ENCODE measurements at regions not wholly inside any gene's neighbourhood (a gene's known extent, or its start where the extent isn't known, plus 50 kb on each side); places are given as distances from the start of the nearest gene placed in this dataset.

- CTCF ChIA-PET (ENCODE audit: partially characterized antibody), result no interaction called here
Observed at GRCh38 chr11:104372111-104372510, 208.2 kb upstream of the PDGFD start.

GRCh38 chr11:104370478-104370877 lies 206.5 kb upstream of the PDGFD start:
- no peaks in the 10 kb centered on the region for H3K4me1 Mint-ChIP-seq
- no peaks in the 10 kb centered on the region for H3K36me3 Mint-ChIP-seq
- no peaks in the 10 kb centered on the region for H3K27me3 Mint-ChIP-seq
- DNase-seq, result no peak
- Histone ChIP-seq H3K4me3 (ENCODE audit: low read length in 2 of 2) (no peak overlapping the region), H3K4me1 (ENCODE audit: insufficient read depth, low read length) (no peaks in the 10 kb centered on the region), H3K36me3 (ENCODE audit: insufficient read depth, low read length) (no peaks in the 10 kb centered on the region), H3K27me3 (ENCODE audit: insufficient read depth, low read length) (no peaks in the 10 kb centered on the region), H3K27ac (ENCODE audit: low read depth, low read length) (no peak overlapping the region), H3K9me3 (ENCODE audit: control insufficient read depth in 1 of 2, low read length in 2 of 2) (no peaks in the 10 kb centered on the region)
- H3K4me3 Mint-ChIP-seq, result no peak overlapping the region
- intact Hi-C loops (cut with micrococcal nuclease), result no loop called here
- H3K9me3 Mint-ChIP-seq, result peaks cover 0 to 2% (median 0%) of the 10 kb centered on the region in 8 donors
- ChIA-PET CTCF (ENCODE audit: partially characterized antibody) (no interaction called here), POLR2A (ENCODE audit: partially characterized antibody) (no interaction called here)
- no peak overlapping the region for H3K27ac Mint-ChIP-seq

More at GRCh38 chr11:104372111-104372510, 208.2 kb upstream of the PDGFD start:
- POLR2A ChIA-PET (ENCODE audit: partially characterized antibody), result no interaction called here
- Mint-ChIP-seq H3K4me3 (no peak overlapping the region), H3K27ac (no peak overlapping the region), H3K4me1 (no peaks in the 10 kb centered on the region), H3K27me3 (no peaks in the 10 kb centered on the region), H3K36me3 (no peaks in the 10 kb centered on the region), H3K9me3 (peaks cover 0 to 2% (median 0%) of the 10 kb centered on the region in 8 donors)
- DNase-seq, result no peak
- no peaks in the 10 kb centered on the region for H3K9me3 ChIP-seq (ENCODE audit: control insufficient read depth in 1 of 2, low read length in 2 of 2)
- intact Hi-C loops (cut with micrococcal nuclease), result no loop called here
- H3K4me1 ChIP-seq (ENCODE audit: insufficient read depth, low read length), result no peaks in the 10 kb centered on the region
- H3K36me3 ChIP-seq (ENCODE audit: insufficient read depth, low read length), result no peaks in the 10 kb centered on the region
- H3K27me3 ChIP-seq (ENCODE audit: insufficient read depth, low read length), result no peaks in the 10 kb centered on the region
- no peak overlapping the region for H3K4me3 ChIP-seq (ENCODE audit: low read length in 2 of 2)
- no peak overlapping the region for H3K27ac ChIP-seq (ENCODE audit: low read depth, low read length)

GRCh38 chr11:104369761-104370160 lies 205.8 kb upstream of the PDGFD start:
- Histone ChIP-seq H3K36me3 (ENCODE audit: insufficient read depth, low read length) (no peaks in the 10 kb centered on the region), H3K4me1 (ENCODE audit: insufficient read depth, low read length) (no peaks in the 10 kb centered on the region), H3K27me3 (ENCODE audit: insufficient read depth, low read length) (no peaks in the 10 kb centered on the region), H3K27ac (ENCODE audit: low read depth, low read length) (no peak overlapping the region), H3K4me3 (ENCODE audit: low read length in 2 of 2) (no peak overlapping the region), H3K9me3 (ENCODE audit: control insufficient read depth in 1 of 2, low read length in 2 of 2) (no peaks in the 10 kb centered on the region)
- DNase-seq, result no peak
- H3K27me3 Mint-ChIP-seq, result peaks cover 0 to 2% of the 10 kb centered on the region in 2 donors
- ChIA-PET POLR2A (ENCODE audit: partially characterized antibody) (no interaction called here), CTCF (ENCODE audit: partially characterized antibody) (no interaction called here)
- H3K4me1 Mint-ChIP-seq, result no peaks in the 10 kb centered on the region
- intact Hi-C loops (cut with micrococcal nuclease), result no loop called here
- H3K4me3 Mint-ChIP-seq, result no peak overlapping the region
- no peak overlapping the region for H3K27ac Mint-ChIP-seq
- H3K9me3 Mint-ChIP-seq, result peaks cover 0 to 2% (median 0%) of the 10 kb centered on the region in 8 donors
- no peaks in the 10 kb centered on the region for H3K36me3 Mint-ChIP-seq

GRCh38 chr11:104366321-104366734 lies 202.4 kb upstream of the PDGFD start:
- H3K4me1 ChIP-seq (ENCODE audit: insufficient read depth, low read length), result no peaks in the 10 kb centered on the region
- Mint-ChIP-seq H3K27me3 (peaks cover 1 to 2% of the 10 kb centered on the region in 2 donors), H3K4me3 (no peak overlapping the region), H3K4me1 (no peaks in the 10 kb centered on the region), H3K9me3 (peaks cover 0 to 2% (median 0%) of the 10 kb centered on the region in 8 donors), H3K27ac (no peak overlapping the region), H3K36me3 (no peaks in the 10 kb centered on the region)
- no peak for DNase-seq
- ChIA-PET CTCF (ENCODE audit: partially characterized antibody) (no interaction called here), POLR2A (ENCODE audit: partially characterized antibody) (no interaction called here)
- H3K27me3 ChIP-seq (ENCODE audit: insufficient read depth, low read length), result no peaks in the 10 kb centered on the region
- intact Hi-C loops (cut with micrococcal nuclease), result no loop called here
- H3K9me3 ChIP-seq (ENCODE audit: control insufficient read depth in 1 of 2, low read length in 2 of 2), result no peaks in the 10 kb centered on the region
- H3K27ac ChIP-seq (ENCODE audit: low read depth, low read length), result no peak overlapping the region
- H3K36me3 ChIP-seq (ENCODE audit: insufficient read depth, low read length), result no peaks in the 10 kb centered on the region
- H3K4me3 ChIP-seq (ENCODE audit: low read length in 2 of 2), result no peak overlapping the region

- Mint-ChIP-seq H3K27ac (no peak overlapping the region), H3K27me3 (peaks cover 1 to 2% of the 10 kb centered on the region in 2 donors), H3K4me3 (no peak overlapping the region), H3K36me3 (no peaks in the 10 kb centered on the region), H3K9me3 (peaks cover 0 to 2% (median 0%) of the 10 kb centered on the region in 8 donors), H3K4me1 (no peaks in the 10 kb centered on the region)
- ChIA-PET CTCF (ENCODE audit: partially characterized antibody) (no interaction called here), POLR2A (ENCODE audit: partially characterized antibody) (no interaction called here)
- no peaks in the 10 kb centered on the region for H3K27me3 ChIP-seq (ENCODE audit: insufficient read depth, low read length)
- no peaks in the 10 kb centered on the region for H3K9me3 ChIP-seq (ENCODE audit: control insufficient read depth in 1 of 2, low read length in 2 of 2)
- H3K36me3 ChIP-seq (ENCODE audit: insufficient read depth, low read length), result no peaks in the 10 kb centered on the region
- intact Hi-C loops (cut with micrococcal nuclease), result no loop called here
- H3K4me3 ChIP-seq (ENCODE audit: low read length in 2 of 2), result no peak overlapping the region
- no peak overlapping the region for H3K27ac ChIP-seq (ENCODE audit: low read depth, low read length)
- no peaks in the 10 kb centered on the region for H3K4me1 ChIP-seq (ENCODE audit: insufficient read depth, low read length)
- no peak for DNase-seq
Observed at GRCh38 chr11:104365676-104366075, 201.7 kb upstream of the PDGFD start.

GRCh38 chr11:104361975-104362374 lies 198.0 kb upstream of the PDGFD start:
- H3K27me3 Mint-ChIP-seq, result peaks cover 2 to 3% of the 10 kb centered on the region in 2 donors
- no peak overlapping the region for H3K27ac Mint-ChIP-seq
- Histone ChIP-seq H3K4me3 (ENCODE audit: low read length in 2 of 2) (no peak overlapping the region), H3K27me3 (ENCODE audit: insufficient read depth, low read length) (no peaks in the 10 kb centered on the region), H3K9me3 (ENCODE audit: control insufficient read depth in 1 of 2, low read length in 2 of 2) (no peaks in the 10 kb centered on the region), H3K27ac (ENCODE audit: low read depth, low read length) (no peak overlapping the region), H3K36me3 (ENCODE audit: insufficient read depth, low read length) (no peaks in the 10 kb centered on the region), H3K4me1 (ENCODE audit: insufficient read depth, low read length) (no peaks in the 10 kb centered on the region)
- ChIA-PET CTCF (ENCODE audit: partially characterized antibody) (no interaction called here), POLR2A (ENCODE audit: partially characterized antibody) (no interaction called here)
- no peak for DNase-seq
- H3K9me3 Mint-ChIP-seq, result no peaks in the 10 kb centered on the region
- H3K4me1 Mint-ChIP-seq, result no peaks in the 10 kb centered on the region
- intact Hi-C loops (cut with micrococcal nuclease), result no loop called here
- no peak overlapping the region for H3K4me3 Mint-ChIP-seq
- no peaks in the 10 kb centered on the region for H3K36me3 Mint-ChIP-seq

GRCh38 chr11:104352036-104352435 lies 188.1 kb upstream of the PDGFD start:
- ChIA-PET POLR2A (ENCODE audit: partially characterized antibody) (no interaction called here), CTCF (ENCODE audit: partially characterized antibody) (no interaction called here)
- Mint-ChIP-seq H3K4me3 (no peak overlapping the region), H3K4me1 (no peaks in the 10 kb centered on the region), H3K36me3 (no peaks in the 10 kb centered on the region), H3K27me3 (peaks cover 0 to 1% of the 10 kb centered on the region in 2 donors), H3K9me3 (peaks cover 5 to 22% (median 14%) of the 10 kb centered on the region in 8 donors), H3K27ac (no peak overlapping the region)
- Histone ChIP-seq H3K27ac (ENCODE audit: low read depth, low read length) (no peak overlapping the region), H3K27me3 (ENCODE audit: insufficient read depth, low read length) (no peaks in the 10 kb centered on the region), H3K9me3 (ENCODE audit: control insufficient read depth in 1 of 2, low read length in 2 of 2) (no peaks in the 10 kb centered on the region), H3K4me3 (ENCODE audit: low read length in 2 of 2) (no peak overlapping the region), H3K4me1 (ENCODE audit: insufficient read depth, low read length) (no peaks in the 10 kb centered on the region), H3K36me3 (ENCODE audit: insufficient read depth, low read length) (no peaks in the 10 kb centered on the region)
- intact Hi-C loops (cut with micrococcal nuclease), result no loop called here
- no peak for DNase-seq

- ChIA-PET POLR2A (ENCODE audit: partially characterized antibody) (no interaction called here), CTCF (ENCODE audit: partially characterized antibody) (no interaction called here)
- intact Hi-C loops (cut with micrococcal nuclease), result no loop called here
- no peaks in the 10 kb centered on the region for H3K4me1 ChIP-seq (ENCODE audit: insufficient read depth, low read length)
- no peaks in the 10 kb centered on the region for H3K9me3 ChIP-seq (ENCODE audit: control insufficient read depth in 1 of 2, low read length in 2 of 2)
- Mint-ChIP-seq H3K36me3 (no peaks in the 10 kb centered on the region), H3K9me3 (peaks cover 0 to 4% (median 0%) of the 10 kb centered on the region in 8 donors), H3K4me3 (no peak overlapping the region), H3K4me1 (peaks cover 0 to 4% (median 2%) of the 10 kb centered on the region in 4 donors), H3K27me3 (peaks cover 0 to 1% of the 10 kb centered on the region in 2 donors), H3K27ac (no peak overlapping the region)
- no peaks in the 10 kb centered on the region for H3K27me3 ChIP-seq (ENCODE audit: insufficient read depth, low read length)
- no peak overlapping the region for H3K27ac ChIP-seq (ENCODE audit: low read depth, low read length)
- no peaks in the 10 kb centered on the region for H3K36me3 ChIP-seq (ENCODE audit: insufficient read depth, low read length)
- H3K4me3 ChIP-seq (ENCODE audit: low read length in 2 of 2), result no peak overlapping the region
- no peak for DNase-seq
Observed at GRCh38 chr11:104343578-104343977, 179.6 kb upstream of the PDGFD start.
